ENCODE measurements at regions not wholly inside any gene's neighbourhood (a gene's known extent, or its start where the extent isn't known, plus 50 kb on each side); places are given as distances from the start of the nearest gene placed in this dataset.
"Not testable (repeated sequence)": the region's sequence is repeated elsewhere in the genome, so short reads cannot be mapped to it uniquely, and the experiment has no call there.

DNA sequence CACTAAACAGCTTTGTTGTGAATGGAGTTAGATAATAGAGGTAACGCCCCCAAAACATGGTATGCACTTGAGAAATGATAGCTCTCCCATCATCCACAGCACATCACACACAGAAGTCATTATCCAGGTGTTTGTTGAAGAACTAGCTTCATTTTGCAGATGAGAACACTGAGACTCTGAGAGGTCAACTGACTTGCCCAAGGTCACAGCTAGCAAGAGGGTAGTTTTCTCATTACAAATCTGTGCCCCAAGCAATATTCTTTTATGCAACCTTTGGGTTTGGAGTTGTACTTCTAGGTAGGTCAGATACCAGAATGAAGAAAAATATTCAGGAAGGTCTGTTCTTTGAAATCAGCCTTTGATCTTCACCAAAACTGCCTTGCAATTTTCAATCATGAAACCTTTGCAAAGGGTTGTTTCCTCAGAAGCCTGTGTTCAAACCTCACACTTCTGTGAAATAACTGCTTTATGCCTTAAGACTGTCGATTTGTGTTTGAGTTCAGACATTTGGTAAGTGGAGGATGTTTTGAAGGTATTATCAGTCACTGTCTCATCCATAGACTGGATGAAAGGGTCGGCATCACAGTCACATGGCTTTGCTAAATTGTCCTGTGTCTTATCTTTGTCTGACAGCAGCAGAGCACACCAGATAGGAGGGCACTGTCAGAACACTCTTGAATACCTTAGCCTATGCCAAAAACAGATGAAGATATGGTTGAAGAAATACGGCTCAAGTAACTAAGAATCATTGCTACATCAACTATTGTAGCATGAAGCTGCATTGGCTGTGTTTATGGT, 233.2 kb upstream of the BTG1 start (continued):
- TF ChIP-seq, protein P1, sequence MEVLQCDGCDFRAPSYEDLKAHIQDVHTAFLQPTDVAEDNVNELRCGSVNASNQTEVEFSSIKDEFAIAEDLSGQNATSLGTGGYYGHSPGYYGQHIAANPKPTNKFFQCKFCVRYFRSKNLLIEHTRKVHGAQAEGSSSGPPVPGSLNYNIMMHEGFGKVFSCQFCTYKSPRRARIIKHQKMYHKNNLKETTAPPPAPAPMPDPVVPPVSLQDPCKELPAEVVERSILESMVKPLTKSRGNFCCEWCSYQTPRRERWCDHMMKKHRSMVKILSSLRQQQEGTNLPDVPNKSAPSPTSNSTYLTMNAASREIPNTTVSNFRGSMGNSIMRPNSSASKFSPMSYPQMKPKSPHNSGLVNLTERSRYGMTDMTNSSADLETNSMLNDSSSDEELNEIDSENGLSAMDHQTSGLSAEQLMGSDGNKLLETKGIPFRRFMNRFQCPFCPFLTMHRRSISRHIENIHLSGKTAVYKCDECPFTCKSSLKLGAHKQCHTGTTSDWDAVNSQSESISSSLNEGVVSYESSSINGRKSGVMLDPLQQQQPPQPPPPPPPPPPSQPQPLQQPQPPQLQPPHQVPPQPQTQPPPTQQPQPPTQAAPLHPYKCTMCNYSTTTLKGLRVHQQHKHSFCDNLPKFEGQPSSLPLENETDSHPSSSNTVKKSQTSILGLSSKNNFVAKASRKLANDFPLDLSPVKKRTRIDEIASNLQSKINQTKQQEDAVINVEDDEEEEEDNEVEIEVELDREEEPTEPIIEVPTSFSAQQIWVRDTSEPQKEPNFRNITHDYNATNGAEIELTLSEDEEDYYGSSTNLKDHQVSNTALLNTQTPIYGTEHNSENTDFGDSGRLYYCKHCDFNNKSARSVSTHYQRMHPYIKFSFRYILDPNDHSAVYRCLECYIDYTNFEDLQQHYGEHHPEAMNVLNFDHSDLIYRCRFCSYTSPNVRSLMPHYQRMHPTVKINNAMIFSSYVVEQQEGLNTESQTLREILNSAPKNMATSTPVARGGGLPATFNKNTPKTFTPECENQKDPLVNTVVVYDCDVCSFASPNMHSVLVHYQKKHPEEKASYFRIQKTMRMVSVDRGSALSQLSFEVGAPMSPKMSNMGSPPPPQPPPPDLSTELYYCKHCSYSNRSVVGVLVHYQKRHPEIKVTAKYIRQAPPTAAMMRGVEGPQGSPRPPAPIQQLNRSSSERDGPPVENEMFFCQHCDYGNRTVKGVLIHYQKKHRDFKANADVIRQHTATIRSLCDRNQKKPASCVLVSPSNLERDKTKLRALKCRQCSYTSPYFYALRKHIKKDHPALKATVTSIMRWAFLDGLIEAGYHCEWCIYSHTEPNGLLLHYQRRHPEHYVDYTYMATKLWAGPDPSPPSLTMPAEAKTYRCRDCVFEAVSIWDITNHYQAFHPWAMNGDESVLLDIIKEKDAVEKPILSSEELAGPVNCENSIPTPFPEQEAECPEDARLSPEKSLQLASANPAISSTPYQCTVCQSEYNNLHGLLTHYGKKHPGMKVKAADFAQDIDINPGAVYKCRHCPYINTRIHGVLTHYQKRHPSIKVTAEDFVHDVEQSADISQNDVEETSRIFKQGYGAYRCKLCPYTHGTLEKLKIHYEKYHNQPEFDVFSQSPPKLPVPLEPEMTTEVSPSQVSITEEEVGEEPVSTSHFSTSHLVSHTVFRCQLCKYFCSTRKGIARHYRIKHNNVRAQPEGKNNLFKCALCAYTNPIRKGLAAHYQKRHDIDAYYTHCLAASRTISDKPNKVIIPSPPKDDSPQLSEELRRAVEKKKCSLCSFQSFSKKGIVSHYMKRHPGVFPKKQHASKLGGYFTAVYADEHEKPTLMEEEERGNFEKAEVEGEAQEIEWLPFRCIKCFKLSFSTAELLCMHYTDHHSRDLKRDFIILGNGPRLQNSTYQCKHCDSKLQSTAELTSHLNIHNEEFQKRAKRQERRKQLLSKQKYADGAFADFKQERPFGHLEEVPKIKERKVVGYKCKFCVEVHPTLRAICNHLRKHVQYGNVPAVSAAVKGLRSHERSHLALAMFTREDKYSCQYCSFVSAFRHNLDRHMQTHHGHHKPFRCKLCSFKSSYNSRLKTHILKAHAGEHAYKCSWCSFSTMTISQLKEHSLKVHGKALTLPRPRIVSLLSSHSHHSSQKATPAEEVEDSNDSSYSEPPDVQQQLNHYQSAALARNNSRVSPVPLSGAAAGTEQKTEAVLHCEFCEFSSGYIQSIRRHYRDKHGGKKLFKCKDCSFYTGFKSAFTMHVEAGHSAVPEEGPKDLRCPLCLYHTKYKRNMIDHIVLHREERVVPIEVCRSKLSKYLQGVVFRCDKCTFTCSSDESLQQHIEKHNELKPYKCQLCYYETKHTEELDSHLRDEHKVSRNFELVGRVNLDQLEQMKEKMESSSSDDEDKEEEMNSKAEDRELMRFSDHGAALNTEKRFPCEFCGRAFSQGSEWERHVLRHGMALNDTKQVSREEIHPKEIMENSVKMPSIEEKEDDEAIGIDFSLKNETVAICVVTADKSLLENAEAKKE (CRISPR knock-in tag; IDR thresholded peaks at IDR 0.05): no peak
- TF ChIP-seq ZNF114 (CRISPR knock-in tag; IDR thresholded peaks at IDR 0.05): no peak
- TF ChIP-seq STAT1 (IDR thresholded peaks at IDR 0.05; ENCODE audit: unreplicated experiment): no peak
- no peak for TF ChIP-seq JUNB (IDR thresholded peaks at IDR 0.05; ENCODE audit: unreplicated experiment)
- TF ChIP-seq ZNF331 (CRISPR knock-in tag; IDR thresholded peaks at IDR 0.05; ENCODE audit: low read depth): no peak
- no peak for TF ChIP-seq EZH2 (IDR thresholded peaks at IDR 0.05; ENCODE audit: low read depth, unreplicated experiment)
- no peak for TF ChIP-seq POLR2AphosphoS5 (IDR thresholded peaks at IDR 0.05; ENCODE audit: low read depth)
- TF ChIP-seq, protein P2, sequence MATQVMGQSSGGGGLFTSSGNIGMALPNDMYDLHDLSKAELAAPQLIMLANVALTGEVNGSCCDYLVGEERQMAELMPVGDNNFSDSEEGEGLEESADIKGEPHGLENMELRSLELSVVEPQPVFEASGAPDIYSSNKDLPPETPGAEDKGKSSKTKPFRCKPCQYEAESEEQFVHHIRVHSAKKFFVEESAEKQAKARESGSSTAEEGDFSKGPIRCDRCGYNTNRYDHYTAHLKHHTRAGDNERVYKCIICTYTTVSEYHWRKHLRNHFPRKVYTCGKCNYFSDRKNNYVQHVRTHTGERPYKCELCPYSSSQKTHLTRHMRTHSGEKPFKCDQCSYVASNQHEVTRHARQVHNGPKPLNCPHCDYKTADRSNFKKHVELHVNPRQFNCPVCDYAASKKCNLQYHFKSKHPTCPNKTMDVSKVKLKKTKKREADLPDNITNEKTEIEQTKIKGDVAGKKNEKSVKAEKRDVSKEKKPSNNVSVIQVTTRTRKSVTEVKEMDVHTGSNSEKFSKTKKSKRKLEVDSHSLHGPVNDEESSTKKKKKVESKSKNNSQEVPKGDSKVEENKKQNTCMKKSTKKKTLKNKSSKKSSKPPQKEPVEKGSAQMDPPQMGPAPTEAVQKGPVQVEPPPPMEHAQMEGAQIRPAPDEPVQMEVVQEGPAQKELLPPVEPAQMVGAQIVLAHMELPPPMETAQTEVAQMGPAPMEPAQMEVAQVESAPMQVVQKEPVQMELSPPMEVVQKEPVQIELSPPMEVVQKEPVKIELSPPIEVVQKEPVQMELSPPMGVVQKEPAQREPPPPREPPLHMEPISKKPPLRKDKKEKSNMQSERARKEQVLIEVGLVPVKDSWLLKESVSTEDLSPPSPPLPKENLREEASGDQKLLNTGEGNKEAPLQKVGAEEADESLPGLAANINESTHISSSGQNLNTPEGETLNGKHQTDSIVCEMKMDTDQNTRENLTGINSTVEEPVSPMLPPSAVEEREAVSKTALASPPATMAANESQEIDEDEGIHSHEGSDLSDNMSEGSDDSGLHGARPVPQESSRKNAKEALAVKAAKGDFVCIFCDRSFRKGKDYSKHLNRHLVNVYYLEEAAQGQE (IDR thresholded peaks at IDR 0.05; ENCODE audit: unreplicated experiment): no peak
- TF ChIP-seq NANOG (IDR thresholded peaks at IDR 0.05; ENCODE audit: borderline replicate concordance): no peak

DNA sequence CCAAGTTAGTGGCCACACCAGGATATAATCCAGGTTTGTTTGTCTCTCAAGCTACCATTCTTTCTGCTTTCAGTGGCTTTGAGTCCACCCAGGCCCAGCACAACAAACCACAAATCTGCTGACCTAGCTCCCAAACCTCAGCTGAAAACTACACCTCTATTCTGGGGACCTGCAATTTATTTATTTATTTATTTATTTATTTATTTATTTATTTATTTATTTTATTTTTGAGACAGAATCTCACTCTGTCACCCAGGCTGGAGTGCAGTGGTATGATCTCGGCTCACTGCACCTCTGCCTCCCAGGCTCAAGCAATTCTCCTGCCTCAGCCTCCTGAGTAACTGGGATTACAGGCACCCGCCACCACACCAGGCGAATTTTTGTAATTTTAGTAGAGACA, 229.9 kb upstream of the BTG1 start:
- ATAC-seq: not testable (repeated sequence)

More for the DNA sequence above, 229.9 kb upstream of the BTG1 start:
- H3K9me2 ChIP-seq (ENCODE audit: insufficient read depth); H3K27me3 Mint-ChIP-seq (ENCODE audit: insufficient read depth, low read depth, poor library complexity); H3K79me2 ChIP-seq (replicated peaks; ENCODE audit: insufficient read depth); H3K4me1 ChIP-seq (ENCODE audit: insufficient read depth); H3K36me3 Mint-ChIP-seq (ENCODE audit: low read depth); H3K9me3 Mint-ChIP-seq; H3K27ac ChIP-seq (ENCODE audit: low read depth); H3K4me1 Mint-ChIP-seq; DNase-seq (ENCODE audit: low spot score); H3K4me2 ChIP-seq; H3F3A ChIP-seq (replicated peaks; ENCODE audit: low read depth); H4K20me1 ChIP-seq (replicated peaks; ENCODE audit: insufficient read depth); H3K36me3 ChIP-seq (ENCODE audit: insufficient read depth); H3K4me3 Mint-ChIP-seq; H3K4me3 ChIP-seq; H2AFZ ChIP-seq; H3K27me3 ChIP-seq (ENCODE audit: insufficient read depth); H3K27ac Mint-ChIP-seq: not testable (repeated sequence)

Data from GM23338 (cell line).